NCI-H1048 (cell line): ENCODE measurements at regions not wholly inside any gene's neighbourhood (a gene's known extent, or its start where the extent isn't known, plus 50 kb on each side); places are given as distances from the start of the nearest gene placed in this dataset.
"Not testable (repeated sequence)": the region's sequence is repeated elsewhere in the genome, so short reads cannot be mapped to it uniquely, and the experiment has no call there.

Source experiments
- DNase-seq: peaks from one replicate; lab custom pipeline; 2025; lab: John Stamatoyannopoulos, UW

DNA sequence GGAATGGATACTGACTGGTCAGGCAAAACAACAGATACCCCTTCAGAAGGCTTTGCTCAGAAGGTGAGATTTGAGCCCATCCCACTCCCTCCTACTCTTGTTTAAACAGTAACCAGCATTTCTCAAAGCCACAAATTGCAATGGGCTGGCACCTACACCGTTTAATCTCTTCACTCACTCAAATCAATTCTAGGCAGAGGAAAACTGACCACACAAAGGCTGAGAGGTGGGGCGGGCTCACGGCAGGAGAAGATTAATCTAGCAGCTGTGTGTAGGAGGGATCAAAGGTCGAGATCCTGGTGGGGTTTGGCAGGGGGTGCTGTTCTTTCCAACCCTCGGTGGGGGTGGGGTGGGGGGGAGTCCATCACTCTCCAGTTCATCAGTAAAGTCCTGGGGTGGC is 622.4 kb downstream of the BCOR start:
- no peak for DNase-seq

- DNase-seq, result no peak
These were observed 621.1 kb downstream of the BCOR start for GRCh38 chrX:39476604-39477021.

- DNase-seq, result no peak
These were observed 620.6 kb downstream of the BCOR start for GRCh38 chrX:39477031-39477761.

DNA sequence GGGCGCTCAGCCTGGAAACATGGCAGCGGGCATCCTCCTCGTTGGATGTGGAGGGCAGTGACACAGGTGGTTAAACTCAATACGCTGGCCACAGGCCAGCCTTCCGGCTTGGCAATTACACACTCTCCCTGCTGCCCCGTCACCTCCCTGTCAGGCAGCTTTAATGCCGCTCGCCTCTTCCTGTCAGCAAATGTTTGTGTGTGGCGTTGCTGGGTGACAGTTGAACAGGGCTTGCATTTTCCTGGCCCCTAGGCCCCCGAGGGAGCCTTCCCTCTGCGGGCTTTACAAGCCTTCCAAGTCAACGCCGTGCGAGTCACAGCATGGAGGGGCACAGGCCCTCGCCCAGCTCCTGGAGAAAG is 620.0 kb downstream of the BCOR start:
- DNase-seq, result no peak

DNA sequence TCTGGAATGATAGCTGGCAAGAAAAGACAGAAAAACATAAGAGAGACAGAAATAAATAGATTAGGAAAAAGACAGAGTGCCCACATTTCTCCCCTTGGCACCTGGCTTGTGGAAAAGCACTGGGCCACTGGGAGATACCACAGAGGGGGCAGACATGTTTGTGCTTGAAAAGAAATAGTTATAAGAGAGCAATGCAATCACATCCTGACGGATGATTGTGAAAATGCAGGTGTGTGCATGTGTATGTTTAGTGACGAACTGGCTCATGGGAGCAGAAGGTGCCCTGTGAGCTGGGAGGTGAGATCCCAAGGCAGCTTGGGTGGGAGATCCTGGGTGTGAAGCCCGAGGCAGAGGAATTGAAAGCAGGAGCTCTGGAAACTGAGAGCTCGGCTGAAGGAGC is 617.9 kb downstream of the BCOR start:
- DNase-seq, result no peak

DNA sequence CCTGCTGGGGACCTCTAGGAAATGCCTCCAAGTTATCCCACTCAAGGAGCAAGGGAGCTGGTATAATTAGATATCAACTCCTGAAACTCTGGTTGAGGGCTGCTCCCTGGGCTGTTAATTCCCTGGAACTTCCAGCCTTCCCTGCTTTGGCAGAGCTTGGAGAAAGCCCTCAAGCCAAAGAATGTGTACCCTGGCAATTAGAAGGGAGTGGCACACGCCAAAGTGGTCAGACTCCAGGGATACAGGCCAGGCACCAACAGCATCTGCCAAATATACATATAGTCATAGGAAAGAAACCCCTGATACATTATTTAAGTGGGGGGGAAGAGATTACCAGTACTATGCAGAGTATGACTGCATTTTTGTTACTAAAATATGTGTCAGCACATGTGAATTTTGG is 616.8 kb downstream of the BCOR start:
- DNase-seq, result no peak

DNA sequence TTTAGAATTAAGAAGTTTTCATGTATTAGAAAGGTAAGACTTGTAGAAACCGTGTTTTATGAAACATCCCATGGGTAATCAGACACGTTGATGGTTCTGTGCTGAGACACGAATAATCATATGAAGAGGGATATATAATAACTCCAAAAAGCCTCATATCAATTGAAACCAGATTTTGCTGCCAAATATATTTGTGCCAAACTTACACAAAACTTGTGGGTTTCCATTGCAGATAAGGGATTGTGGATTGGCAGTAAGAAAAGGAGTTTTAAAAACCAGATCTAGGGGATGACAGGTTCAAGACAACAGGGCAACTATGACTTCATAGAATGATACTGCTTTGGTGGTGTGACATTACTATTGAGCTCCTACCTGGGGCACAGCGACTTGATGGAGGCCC is 616.1 kb downstream of the BCOR start:
- no peak for DNase-seq

DNA sequence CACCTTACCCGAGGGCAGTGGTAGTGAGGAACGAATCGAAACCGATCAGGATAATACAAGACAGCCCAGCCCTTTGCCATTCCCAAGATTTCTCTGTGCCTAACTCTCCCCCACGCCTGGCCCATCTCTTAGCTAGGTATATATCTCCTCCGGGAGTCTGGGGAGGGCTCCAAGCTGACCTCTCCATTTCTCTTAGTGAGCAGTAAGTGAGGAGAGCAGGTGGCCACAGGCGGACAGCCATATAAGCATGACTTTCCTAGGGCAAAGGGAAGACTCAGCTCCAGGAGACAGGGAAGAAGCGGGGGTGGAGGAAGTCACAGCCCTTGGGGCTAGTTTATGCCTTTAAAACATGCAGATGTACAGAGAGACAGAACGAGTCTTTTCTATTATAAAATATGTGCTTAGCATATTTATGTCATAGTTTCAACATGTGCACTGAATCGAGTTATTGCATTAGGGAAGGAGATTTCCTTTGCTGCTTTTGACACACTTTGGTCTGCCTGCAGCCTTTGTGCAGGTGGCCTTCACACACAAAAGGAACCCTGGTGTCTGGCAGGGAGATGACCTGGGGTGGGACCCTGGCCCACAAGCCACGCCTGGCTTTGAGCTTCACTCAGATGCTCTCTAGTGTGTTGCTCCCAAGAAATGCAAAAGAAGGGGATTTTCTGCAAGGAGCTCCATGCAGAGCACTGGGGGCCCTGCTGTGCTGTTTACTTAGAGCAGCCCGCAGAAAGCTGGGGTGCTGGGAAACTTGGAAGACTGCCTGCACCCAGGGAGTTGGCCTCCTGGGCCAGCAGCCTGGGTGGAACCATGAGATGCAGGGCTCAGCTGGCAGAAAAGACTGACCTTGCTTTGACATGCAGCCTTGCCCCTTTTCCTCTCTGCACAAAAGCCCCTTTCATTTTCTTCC is 613.3 kb downstream of the BCOR start:
- no peak for DNase-seq

DNA sequence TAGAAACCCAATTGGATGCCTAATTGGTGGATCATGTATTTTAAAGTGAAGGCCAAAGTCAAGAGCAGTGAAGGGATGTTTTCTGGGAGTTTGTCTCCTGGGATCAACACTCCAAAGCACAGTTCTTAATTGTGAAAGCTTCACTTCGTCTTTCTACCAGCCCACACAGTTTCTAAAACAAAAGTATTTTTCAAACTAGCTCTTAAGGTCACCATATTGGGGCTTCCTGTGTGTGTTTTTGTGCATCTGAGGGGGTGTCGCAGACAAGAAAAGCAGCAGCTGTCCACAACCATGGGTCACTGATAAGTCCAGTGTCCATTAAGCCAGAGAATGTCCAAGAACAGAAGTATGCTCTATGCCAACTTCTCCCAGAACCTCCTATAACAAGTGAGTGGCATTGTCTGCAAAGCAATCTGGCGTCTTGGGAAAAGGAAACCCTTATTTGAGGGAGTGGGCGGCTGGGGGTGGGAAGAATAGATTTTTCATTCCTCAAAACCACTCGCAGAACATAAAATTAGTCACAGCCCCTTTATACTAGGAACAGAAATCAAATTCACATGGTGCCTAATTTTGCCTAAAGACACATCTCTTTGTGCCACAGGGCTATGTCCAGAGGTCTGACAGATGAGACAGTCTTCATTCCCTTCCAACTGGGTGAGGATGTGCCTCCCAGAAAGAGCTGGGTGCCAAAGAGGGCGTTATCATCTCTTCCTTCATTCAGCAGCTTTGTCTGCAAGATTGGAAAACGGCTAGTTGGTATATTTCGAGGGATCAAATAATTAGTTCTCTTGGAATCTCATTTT is 610.4 kb downstream of the BCOR start:
- no peak for DNase-seq

- DNase-seq, result no peak
These were observed 609.8 kb downstream of the BCOR start for GRCh38 chrX:39487969-39488330.

GRCh38 chrX:39491548-39492297 is 606.0 kb downstream of the BCOR start:
- DNase-seq, result no peak

DNA sequence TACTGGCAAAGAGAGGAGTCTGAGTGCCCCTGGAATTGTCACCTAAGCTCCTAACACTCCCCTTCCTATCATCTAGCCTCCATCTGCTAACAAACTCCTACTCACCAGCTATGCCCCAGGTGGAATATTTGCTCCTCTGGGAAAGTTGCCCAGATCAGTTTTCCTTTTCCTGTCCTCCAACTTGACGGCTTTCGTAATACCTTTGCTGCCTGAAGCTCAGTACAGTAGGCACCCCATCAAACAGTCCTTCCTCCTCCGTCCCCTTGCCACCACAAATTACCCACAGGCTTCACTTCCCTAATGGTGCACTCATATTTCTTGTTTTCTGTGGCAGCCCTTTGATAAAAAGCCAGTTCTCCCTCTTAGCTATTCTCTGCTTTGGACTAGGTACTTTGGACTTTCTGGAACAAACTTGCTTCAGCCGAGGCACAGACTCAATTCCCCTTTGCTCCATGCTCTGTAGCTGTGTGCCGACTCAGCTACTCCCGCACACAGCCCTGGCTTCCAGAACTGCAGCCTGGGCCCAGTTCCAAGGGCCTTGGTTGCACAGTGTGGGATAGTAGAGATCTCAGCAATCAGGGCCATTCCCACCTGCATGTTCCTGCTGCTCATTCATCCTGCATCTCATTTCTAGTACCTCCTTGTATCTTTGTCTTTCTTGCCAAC is 605.1 kb downstream of the BCOR start:
- DNase-seq, result no peak

- no peak for DNase-seq
These were observed 604.6 kb downstream of the BCOR start for GRCh38 chrX:39493168-39493567.

GRCh38 chrX:39497117-39497516 is 600.6 kb downstream of the BCOR start:
- DNase-seq, result not testable (repeated sequence)

DNA sequence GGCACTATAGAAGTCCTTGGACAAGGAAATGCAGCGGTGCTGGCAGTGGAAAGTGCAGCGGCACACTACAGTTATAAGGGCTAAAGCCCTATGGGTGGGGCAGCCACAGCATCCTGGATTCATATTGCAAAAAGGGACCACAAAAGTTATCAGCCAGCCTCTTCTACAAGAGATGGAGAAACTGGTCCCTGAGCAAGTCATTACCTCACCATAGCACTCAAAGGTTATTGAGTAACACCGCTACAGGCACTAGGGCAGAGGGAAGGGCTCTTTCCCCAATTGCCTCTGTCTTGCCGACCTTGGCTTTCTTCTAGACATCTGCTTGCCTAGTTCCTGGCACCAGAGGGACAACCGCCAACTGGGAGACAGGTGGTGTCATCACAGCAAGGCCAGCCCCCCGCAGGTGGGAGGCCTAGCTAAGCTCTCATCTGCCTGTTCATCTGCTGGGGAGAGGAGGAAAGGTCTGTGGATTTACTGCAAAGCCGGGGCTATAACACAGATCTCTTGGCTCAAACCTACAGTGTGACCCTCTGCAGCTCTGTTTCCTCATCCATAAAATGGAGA is 600.0 kb downstream of the BCOR start:
- no peak for DNase-seq

DNA sequence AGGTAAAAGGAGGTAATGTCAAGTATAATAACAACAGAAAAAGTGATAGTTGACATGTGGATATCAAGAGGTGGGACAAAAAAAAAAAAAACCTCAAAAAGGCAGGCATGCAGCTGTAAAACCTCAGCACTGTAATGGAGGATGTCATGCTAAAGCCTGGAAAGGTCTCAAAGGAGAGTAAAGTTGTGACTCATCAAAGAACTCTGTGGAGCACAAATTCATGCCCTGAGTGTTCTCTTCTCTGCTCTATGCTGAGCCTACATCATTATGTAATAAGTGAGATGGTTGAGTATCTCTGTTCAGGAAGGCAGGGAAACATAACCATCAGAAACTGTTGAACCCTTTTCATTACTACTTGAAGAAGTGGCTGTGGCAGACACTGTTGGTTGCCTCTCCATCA is 597.8 kb downstream of the BCOR start:
- DNase-seq, result no peak

- DNase-seq, result no peak
These were observed 595.9 kb downstream of the BCOR start for GRCh38 chrX:39501822-39502221.

GRCh38 chrX:39502486-39502885 is 595.3 kb downstream of the BCOR start:
- no peak for DNase-seq

DNA sequence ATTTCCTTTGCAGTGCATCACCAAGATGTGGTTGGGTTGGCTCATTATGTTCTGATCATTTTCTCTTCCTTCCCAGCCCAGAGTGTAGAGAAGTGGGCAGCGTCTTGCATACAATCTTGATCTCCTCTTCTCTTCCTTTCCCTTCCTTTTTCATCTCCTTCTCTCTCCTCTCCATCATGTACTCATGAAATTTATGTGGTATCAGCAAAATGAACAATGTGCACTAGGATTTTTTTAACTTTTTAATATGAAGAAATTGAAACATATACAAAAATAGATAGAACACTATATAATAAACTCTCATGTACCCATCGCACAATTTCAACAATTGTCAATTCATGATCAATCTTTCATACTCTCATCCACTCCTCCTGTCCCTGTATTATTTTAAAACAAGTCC is 593.5 kb downstream of the BCOR start:
- DNase-seq, result no peak

DNA sequence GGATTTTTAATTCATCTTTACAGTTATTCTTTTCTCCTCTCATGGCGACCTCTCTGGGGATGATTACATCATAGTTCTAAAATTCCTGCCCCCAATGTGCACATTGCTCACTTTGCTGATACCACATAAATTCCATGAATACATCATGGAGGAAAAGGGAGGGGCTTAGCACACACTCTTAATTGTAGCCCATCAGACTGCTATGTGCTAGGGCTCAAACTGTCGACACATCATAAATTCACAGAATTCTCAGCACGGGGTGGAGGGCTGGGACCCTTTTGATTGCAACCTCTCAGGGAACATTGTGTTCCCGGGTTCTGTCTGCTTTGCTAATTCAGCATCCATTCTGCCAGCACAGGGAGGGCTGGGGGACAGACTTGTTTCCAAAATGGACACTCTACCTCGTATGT is 592.9 kb downstream of the BCOR start:
- no peak for DNase-seq

GRCh38 chrX:39506131-39506530 is 591.6 kb downstream of the BCOR start:
- DNase-seq, result no peak
